ENCODE measurements at regions not wholly inside any gene's neighbourhood (a gene's known extent, or its start where the extent isn't known, plus 50 kb on each side); places are given as distances from the start of the nearest gene placed in this dataset.

GRCh38 chr16:79723583-79724168 is 123.1 kb upstream of the MAF start:
- Histone ChIP-seq H3K36me3 (ENCODE audit: control insufficient read depth, insufficient read depth, low read length) (no peaks in the 10 kb centered on the region), H3K9me3 (ENCODE audit: control insufficient read depth, low read length) (no peaks in the 10 kb centered on the region), H3K9ac (no peak overlapping the region), H3K27me3 (ENCODE audit: control insufficient read depth, insufficient read depth, low read length) (no peaks in the 10 kb centered on the region), H3K4me1 (no peaks in the 10 kb centered on the region), H2AFZ (no peak overlapping the region), H3K79me2 (no peaks in the 10 kb centered on the region), H3K4me3 (ENCODE audit: low read depth, low read length) (no peak overlapping the region), H3K4me2 (ENCODE audit: low read length) (no peak overlapping the region), H3K27ac (no peak overlapping the region)
- no peak for TF ChIP-seq CTCF (IDR thresholded peaks at IDR 0.05)

- no peaks in the 10 kb centered on the region for H3K36me3 ChIP-seq (ENCODE audit: control insufficient read depth, insufficient read depth, low read length)
- H2AFZ ChIP-seq, result no peak overlapping the region
- H3K4me3 ChIP-seq (ENCODE audit: low read depth, low read length), result no peak overlapping the region
- no peaks in the 10 kb centered on the region for H3K79me2 ChIP-seq
- no peak for TF ChIP-seq CTCF (IDR thresholded peaks at IDR 0.05)
- no peaks in the 10 kb centered on the region for H3K27me3 ChIP-seq (ENCODE audit: control insufficient read depth, insufficient read depth, low read length)
- no peaks in the 10 kb centered on the region for H3K9me3 ChIP-seq (ENCODE audit: control insufficient read depth, low read length)
- H3K9ac ChIP-seq, result no peak overlapping the region
- H3K4me2 ChIP-seq (ENCODE audit: low read length), result no peak overlapping the region
- H3K27ac ChIP-seq, result no peak overlapping the region
- peaks cover 12% of the 10 kb centered on the region for H3K4me1 ChIP-seq
These were observed 120.7 kb upstream of the MAF start for GRCh38 chr16:79721270-79721669.

- H3K79me2 ChIP-seq, result no peaks in the 10 kb centered on the region
- peaks cover 19% of the 10 kb centered on the region for H3K4me1 ChIP-seq
- no peak for TF ChIP-seq CTCF (IDR thresholded peaks at IDR 0.05)
- no peaks in the 10 kb centered on the region for H3K27me3 ChIP-seq (ENCODE audit: control insufficient read depth, insufficient read depth, low read length)
- peak overlapping the region; percentile 35 for H3K4me2 ChIP-seq (ENCODE audit: low read length)
- H3K36me3 ChIP-seq (ENCODE audit: control insufficient read depth, insufficient read depth, low read length), result no peaks in the 10 kb centered on the region
- no peak overlapping the region for H3K4me3 ChIP-seq (ENCODE audit: low read depth, low read length)
- H2AFZ ChIP-seq, result peak overlapping the region; percentile 71
- H3K9me3 ChIP-seq (ENCODE audit: control insufficient read depth, low read length), result no peaks in the 10 kb centered on the region
- H3K27ac ChIP-seq, result peak overlapping the region; percentile 58
- no peak overlapping the region for H3K9ac ChIP-seq
These were observed 117.0 kb upstream of the MAF start for GRCh38 chr16:79717333-79718137.

- Histone ChIP-seq H3K4me2 (ENCODE audit: low read length) (peak overlapping the region; percentile 35), H3K79me2 (no peaks in the 10 kb centered on the region), H3K4me1 (peaks cover 19% of the 10 kb centered on the region), H3K4me3 (ENCODE audit: low read depth, low read length) (no peak overlapping the region), H3K27me3 (ENCODE audit: control insufficient read depth, insufficient read depth, low read length) (no peaks in the 10 kb centered on the region), H3K27ac (peak overlapping the region; percentile 58), H3K9ac (no peak overlapping the region), H2AFZ (peak overlapping the region; percentile 71), H3K9me3 (ENCODE audit: control insufficient read depth, low read length) (no peaks in the 10 kb centered on the region), H3K36me3 (ENCODE audit: control insufficient read depth, insufficient read depth, low read length) (no peaks in the 10 kb centered on the region)
- TF ChIP-seq CTCF (IDR thresholded peaks at IDR 0.05), result no peak
These were observed 116.3 kb upstream of the MAF start for GRCh38 chr16:79716645-79717332.

Measured in parathyroid adenoma (tissue), 2 donors.